Panc1 (cell line): ENCODE measurements at regions not wholly inside any gene's neighbourhood (a gene's known extent, or its start where the extent isn't known, plus 50 kb on each side); places are given as distances from the start of the nearest gene placed in this dataset.

Source experiments
- POLR2AphosphoS5 ChIP-seq: IDR thresholded peaks from 2 replicates; pipeline ENCODE4 v1.6.1; 2012; ENCODE audit warnings: mild to moderate bottlenecking, low read depth, low read length, moderate library complexity
- SIN3A ChIP-seq: IDR thresholded peaks from 2 replicates; pipeline ENCODE4 v1.6.1; 2012; ENCODE audit warnings: low read depth, mild to moderate bottlenecking, low read length, moderate library complexity, borderline replicate concordance; ENCODE audit not compliant: insufficient read depth
- TCF7L2 ChIP-seq: IDR thresholded peaks from 2 replicates; pipeline ENCODE4 v1.6.1; 2011; ENCODE audit warnings: mild to moderate bottlenecking, low read depth, low read length, inconsistent platforms
- TF ChIP-seq, protein P1 (sequence below), 2 experiments: IDR thresholded peaks; 2 replicates each; pipeline ENCODE4 v1.6.1; 2011 to 2012; ENCODE audit warnings: low read depth in 2 of 2, control low read depth in 1 of 2, low read length in 1 of 2, mild to moderate bottlenecking in 1 of 2, moderate library complexity in 1 of 2; ENCODE audit not compliant: insufficient read depth in 1 of 2
- TF ChIP-seq, protein P2 (sequence below): fragments of 450-650 bp; IDR thresholded peaks from 2 replicates; pipeline ENCODE4 v1.5.1; 2017; ENCODE audit warnings: mild to moderate bottlenecking

DNA sequence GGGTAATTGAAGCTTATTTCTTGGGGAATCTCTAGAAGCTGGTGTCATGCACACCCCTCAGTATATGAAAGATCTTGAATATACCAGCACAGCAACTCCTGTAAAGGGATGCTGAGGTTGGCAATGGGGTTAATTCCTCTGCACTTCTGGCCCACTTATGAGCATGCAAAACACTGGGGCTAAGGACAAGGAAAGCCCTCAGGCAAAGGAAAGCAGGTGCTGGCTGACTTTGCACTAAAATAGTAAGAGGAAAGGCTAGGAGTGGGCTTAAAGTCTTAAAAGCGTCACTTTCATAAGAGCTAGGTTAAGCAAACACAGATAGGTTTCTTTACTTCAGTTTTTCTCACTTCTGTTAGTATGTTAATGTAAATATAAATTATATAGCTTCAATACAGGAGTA is 572.6 kb upstream of the LUZP2 start:
- TF ChIP-seq, protein P1, sequence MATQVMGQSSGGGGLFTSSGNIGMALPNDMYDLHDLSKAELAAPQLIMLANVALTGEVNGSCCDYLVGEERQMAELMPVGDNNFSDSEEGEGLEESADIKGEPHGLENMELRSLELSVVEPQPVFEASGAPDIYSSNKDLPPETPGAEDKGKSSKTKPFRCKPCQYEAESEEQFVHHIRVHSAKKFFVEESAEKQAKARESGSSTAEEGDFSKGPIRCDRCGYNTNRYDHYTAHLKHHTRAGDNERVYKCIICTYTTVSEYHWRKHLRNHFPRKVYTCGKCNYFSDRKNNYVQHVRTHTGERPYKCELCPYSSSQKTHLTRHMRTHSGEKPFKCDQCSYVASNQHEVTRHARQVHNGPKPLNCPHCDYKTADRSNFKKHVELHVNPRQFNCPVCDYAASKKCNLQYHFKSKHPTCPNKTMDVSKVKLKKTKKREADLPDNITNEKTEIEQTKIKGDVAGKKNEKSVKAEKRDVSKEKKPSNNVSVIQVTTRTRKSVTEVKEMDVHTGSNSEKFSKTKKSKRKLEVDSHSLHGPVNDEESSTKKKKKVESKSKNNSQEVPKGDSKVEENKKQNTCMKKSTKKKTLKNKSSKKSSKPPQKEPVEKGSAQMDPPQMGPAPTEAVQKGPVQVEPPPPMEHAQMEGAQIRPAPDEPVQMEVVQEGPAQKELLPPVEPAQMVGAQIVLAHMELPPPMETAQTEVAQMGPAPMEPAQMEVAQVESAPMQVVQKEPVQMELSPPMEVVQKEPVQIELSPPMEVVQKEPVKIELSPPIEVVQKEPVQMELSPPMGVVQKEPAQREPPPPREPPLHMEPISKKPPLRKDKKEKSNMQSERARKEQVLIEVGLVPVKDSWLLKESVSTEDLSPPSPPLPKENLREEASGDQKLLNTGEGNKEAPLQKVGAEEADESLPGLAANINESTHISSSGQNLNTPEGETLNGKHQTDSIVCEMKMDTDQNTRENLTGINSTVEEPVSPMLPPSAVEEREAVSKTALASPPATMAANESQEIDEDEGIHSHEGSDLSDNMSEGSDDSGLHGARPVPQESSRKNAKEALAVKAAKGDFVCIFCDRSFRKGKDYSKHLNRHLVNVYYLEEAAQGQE (IDR thresholded peaks at IDR 0.05; ENCODE audit: insufficient read depth in 1 of 2, low read depth in 2 of 2, low read length in 1 of 2), result no peak
- TF ChIP-seq, protein P2, sequence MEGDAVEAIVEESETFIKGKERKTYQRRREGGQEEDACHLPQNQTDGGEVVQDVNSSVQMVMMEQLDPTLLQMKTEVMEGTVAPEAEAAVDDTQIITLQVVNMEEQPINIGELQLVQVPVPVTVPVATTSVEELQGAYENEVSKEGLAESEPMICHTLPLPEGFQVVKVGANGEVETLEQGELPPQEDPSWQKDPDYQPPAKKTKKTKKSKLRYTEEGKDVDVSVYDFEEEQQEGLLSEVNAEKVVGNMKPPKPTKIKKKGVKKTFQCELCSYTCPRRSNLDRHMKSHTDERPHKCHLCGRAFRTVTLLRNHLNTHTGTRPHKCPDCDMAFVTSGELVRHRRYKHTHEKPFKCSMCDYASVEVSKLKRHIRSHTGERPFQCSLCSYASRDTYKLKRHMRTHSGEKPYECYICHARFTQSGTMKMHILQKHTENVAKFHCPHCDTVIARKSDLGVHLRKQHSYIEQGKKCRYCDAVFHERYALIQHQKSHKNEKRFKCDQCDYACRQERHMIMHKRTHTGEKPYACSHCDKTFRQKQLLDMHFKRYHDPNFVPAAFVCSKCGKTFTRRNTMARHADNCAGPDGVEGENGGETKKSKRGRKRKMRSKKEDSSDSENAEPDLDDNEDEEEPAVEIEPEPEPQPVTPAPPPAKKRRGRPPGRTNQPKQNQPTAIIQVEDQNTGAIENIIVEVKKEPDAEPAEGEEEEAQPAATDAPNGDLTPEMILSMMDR, result no peak
- no peak for TF ChIP-seq SIN3A
- no peak for TF ChIP-seq POLR2AphosphoS5
- no peak for TF ChIP-seq TCF7L2
